GM12878 (cell line): ENCODE measurements at regions not wholly inside any gene's neighbourhood (a gene's known extent, or its start where the extent isn't known, plus 50 kb on each side); places are given as distances from the start of the nearest gene placed in this dataset.

Experiments used
- MYC ChIP-seq: IDR thresholded peaks from 2 replicates; pipeline ENCODE4 v1.6.1; 2011; ENCODE audit warnings: mild to moderate bottlenecking, low read length, moderate library complexity, inconsistent platforms; ENCODE audit not compliant: insufficient read depth, insufficient replicate concordance, insufficient read length, severe bottlenecking
- TF ChIP-seq, protein P1 (sequence below): fragments of 450-650 bp; IDR thresholded peaks from 2 replicates; pipeline ENCODE4 v1.6.1; 2017; ENCODE audit warnings: mild to moderate bottlenecking
- TF ChIP-seq, protein P2 (sequence below), 3 experiments: IDR thresholded peaks in 2 of 3; conservative IDR thresholded peaks in 1 of 3; 2 replicates each; pipeline ENCODE4 v1.5.1; 2011; ENCODE audit warnings: low read depth in 3 of 3, low read length in 3 of 3, mild to moderate bottlenecking in 3 of 3, control low read depth in 2 of 3, moderate library complexity in 2 of 3, inconsistent platforms in 1 of 3, mixed read lengths in 1 of 3; ENCODE audit not compliant: control insufficient read depth in 2 of 3, insufficient read depth in 1 of 3; ENCODE audit errors: extremely low read depth in 1 of 3

DNA sequence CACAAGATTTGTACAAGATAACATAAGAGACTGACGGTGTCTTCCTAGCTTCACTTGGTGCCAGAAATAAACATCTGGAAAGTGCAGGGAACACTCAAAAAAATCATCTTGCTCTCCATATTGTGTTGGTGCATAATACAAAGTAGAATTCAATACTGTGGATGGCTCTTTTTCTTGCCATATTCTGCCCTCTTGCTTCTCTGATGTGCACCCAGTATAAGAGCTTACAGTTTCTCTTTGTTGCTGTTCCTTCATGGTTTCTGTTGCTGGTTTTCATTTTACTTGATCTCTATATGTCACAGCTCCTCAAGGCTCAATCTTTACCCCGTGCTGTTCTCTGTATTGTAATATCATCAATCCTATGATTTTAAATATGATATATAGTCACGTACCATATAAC lies 528.5 kb upstream of the ZP4 start:
- no peak for TF ChIP-seq MYC
- TF ChIP-seq, protein P1, sequence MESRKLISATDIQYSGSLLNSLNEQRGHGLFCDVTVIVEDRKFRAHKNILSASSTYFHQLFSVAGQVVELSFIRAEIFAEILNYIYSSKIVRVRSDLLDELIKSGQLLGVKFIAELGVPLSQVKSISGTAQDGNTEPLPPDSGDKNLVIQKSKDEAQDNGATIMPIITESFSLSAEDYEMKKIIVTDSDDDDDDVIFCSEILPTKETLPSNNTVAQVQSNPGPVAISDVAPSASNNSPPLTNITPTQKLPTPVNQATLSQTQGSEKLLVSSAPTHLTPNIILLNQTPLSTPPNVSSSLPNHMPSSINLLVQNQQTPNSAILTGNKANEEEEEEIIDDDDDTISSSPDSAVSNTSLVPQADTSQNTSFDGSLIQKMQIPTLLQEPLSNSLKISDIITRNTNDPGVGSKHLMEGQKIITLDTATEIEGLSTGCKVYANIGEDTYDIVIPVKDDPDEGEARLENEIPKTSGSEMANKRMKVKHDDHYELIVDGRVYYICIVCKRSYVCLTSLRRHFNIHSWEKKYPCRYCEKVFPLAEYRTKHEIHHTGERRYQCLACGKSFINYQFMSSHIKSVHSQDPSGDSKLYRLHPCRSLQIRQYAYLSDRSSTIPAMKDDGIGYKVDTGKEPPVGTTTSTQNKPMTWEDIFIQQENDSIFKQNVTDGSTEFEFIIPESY, result no peak
- TF ChIP-seq, protein P2, sequence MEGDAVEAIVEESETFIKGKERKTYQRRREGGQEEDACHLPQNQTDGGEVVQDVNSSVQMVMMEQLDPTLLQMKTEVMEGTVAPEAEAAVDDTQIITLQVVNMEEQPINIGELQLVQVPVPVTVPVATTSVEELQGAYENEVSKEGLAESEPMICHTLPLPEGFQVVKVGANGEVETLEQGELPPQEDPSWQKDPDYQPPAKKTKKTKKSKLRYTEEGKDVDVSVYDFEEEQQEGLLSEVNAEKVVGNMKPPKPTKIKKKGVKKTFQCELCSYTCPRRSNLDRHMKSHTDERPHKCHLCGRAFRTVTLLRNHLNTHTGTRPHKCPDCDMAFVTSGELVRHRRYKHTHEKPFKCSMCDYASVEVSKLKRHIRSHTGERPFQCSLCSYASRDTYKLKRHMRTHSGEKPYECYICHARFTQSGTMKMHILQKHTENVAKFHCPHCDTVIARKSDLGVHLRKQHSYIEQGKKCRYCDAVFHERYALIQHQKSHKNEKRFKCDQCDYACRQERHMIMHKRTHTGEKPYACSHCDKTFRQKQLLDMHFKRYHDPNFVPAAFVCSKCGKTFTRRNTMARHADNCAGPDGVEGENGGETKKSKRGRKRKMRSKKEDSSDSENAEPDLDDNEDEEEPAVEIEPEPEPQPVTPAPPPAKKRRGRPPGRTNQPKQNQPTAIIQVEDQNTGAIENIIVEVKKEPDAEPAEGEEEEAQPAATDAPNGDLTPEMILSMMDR (IDR thresholded peaks at IDR 0.05 in 2 of 3, conservative IDR thresholded peaks at IDR 0.05 in 1 of 3; ENCODE audit: control insufficient read depth in 2 of 3, extremely low read depth in 1 of 3, insufficient read depth in 1 of 3, low read depth in 3 of 3, low read length in 3 of 3), result no peak
